ENCODE measurements at regions not wholly inside any gene's neighbourhood (a gene's known extent, or its start where the extent isn't known, plus 50 kb on each side); places are given as distances from the start of the nearest gene placed in this dataset.

DNA sequence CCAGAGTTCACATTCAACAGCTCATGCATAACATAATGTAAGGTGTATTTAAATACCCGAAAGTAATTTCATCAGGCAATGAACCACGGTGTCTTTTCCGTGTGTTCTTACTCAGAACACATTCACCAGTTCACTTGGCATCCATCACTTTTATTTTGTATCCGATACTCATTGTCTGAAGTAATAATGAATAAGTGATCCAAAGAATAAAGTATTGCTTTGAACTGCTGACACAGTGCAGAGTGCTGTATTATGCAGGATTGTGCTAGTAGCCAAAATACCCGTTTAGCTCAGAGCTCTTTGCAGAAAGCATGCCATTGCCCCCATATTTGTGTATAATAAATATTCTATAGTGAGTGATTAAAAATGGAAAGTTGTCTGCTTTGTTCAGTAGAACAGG is 460.9 kb upstream of the KCNMB2 start:
- TF ChIP-seq ZFP3 (CRISPR knock-in tag; IDR thresholded peaks at IDR 0.05) (no peak), ARNTL (CRISPR knock-in tag; IDR thresholded peaks at IDR 0.05; ENCODE audit: borderline replicate concordance, low read depth) (no peak), RARB (CRISPR knock-in tag; IDR thresholded peaks at IDR 0.05) (no peak), CREB5 (CRISPR knock-in tag; IDR thresholded peaks at IDR 0.05; ENCODE audit: low read depth) (no peak), ZFP30 (CRISPR knock-in tag; IDR thresholded peaks at IDR 0.05) (no peak), CSDC2 (CRISPR knock-in tag; IDR thresholded peaks at IDR 0.05) (no peak), SNAI2 (CRISPR knock-in tag; IDR thresholded peaks at IDR 0.05) (no peak), ZC3H10 (CRISPR knock-in tag; IDR thresholded peaks at IDR 0.05) (no peak)
- TF ChIP-seq, protein P1, sequence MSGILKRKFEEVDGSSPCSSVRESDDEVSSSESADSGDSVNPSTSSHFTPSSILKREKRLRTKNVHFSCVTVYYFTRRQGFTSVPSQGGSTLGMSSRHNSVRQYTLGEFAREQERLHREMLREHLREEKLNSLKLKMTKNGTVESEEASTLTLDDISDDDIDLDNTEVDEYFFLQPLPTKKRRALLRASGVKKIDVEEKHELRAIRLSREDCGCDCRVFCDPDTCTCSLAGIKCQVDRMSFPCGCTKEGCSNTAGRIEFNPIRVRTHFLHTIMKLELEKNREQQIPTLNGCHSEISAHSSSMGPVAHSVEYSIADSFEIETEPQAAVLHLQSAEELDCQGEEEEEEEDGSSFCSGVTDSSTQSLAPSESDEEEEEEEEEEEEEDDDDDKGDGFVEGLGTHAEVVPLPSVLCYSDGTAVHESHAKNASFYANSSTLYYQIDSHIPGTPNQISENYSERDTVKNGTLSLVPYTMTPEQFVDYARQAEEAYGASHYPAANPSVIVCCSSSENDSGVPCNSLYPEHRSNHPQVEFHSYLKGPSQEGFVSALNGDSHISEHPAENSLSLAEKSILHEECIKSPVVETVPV (CRISPR knock-in tag; IDR thresholded peaks at IDR 0.05) = no peak

Measured in SK-N-SH treated with all-trans-retinoic acid at 6 μM for 48 hours (cell line).